Trophoblast cell (in vitro differentiated cells and primary cell): ENCODE measurements at regions not wholly inside any gene's neighbourhood (a gene's known extent, or its start where the extent isn't known, plus 50 kb on each side); places are given as distances from the start of the nearest gene placed in this dataset.

Source experiments
- DNase-seq, 2 donors: peaks; one replicate each; pipeline ENCODE4 v3.0.0-alpha.2; 2016
- H2AFZ ChIP-seq: 2 replicates; pipeline ENCODE4 v1.6.1; 2013; ENCODE audit warnings: low read length, moderate library complexity, mild to moderate bottlenecking; ENCODE audit not compliant: insufficient read depth, poor library complexity
- H2AK5ac ChIP-seq: 2 replicates; pipeline ENCODE4 v1.6.1; 2013; ENCODE audit warnings: mild to moderate bottlenecking, low read length
- H2BK120ac ChIP-seq: 2 replicates; pipeline ENCODE4 v1.6.1; 2013; ENCODE audit warnings: low read length, mild to moderate bottlenecking, moderate library complexity; ENCODE audit not compliant: insufficient read depth, poor library complexity
- H2BK12ac ChIP-seq: 2 replicates; pipeline ENCODE4 v1.6.1; 2013; ENCODE audit warnings: mild to moderate bottlenecking, low read length, moderate library complexity
- H2BK5ac ChIP-seq: 2 replicates; pipeline ENCODE4 v1.6.1; 2013; ENCODE audit warnings: low read length, low read depth, moderate library complexity, mild to moderate bottlenecking; ENCODE audit not compliant: poor library complexity
- H3K14ac ChIP-seq: 2 replicates; pipeline ENCODE4 v1.6.1; 2013; ENCODE audit warnings: mild to moderate bottlenecking, low read length
- H3K18ac ChIP-seq: 2 replicates; pipeline ENCODE4 v1.6.1; 2013; ENCODE audit warnings: mild to moderate bottlenecking, low read length
- H3K23ac ChIP-seq: 2 replicates; pipeline ENCODE4 v1.6.1; 2013; ENCODE audit warnings: low read length
- H3K27ac ChIP-seq: 2 replicates; pipeline ENCODE4 v1.5.1; 2013; ENCODE audit warnings: low read depth, mild to moderate bottlenecking, inconsistent platforms, low read length, moderate library complexity
- H3K27me3 ChIP-seq: 2 replicates; pipeline ENCODE4 v1.6.1; 2013; ENCODE audit warnings: inconsistent platforms, mild to moderate bottlenecking, low read length, moderate library complexity; ENCODE audit not compliant: insufficient read depth
- H3K36me3 ChIP-seq, 2 experiments: 1 replicate in 1 of 2; 2 replicates in 1 of 2; pipeline ENCODE4 v1.6.1; 2013; ENCODE audit warnings: low read length in 2 of 2, mild to moderate bottlenecking in 2 of 2, moderate library complexity in 1 of 2; ENCODE audit not compliant: insufficient read depth in 2 of 2, control insufficient read depth in 1 of 2
- H3K4ac ChIP-seq: 2 replicates; pipeline ENCODE4 v1.6.1; 2013; ENCODE audit warnings: low read depth, mild to moderate bottlenecking, low read length, moderate library complexity
- H3K4me1 ChIP-seq, 2 experiments: 1 replicate in 1 of 2; 2 replicates in 1 of 2; pipeline ENCODE4 v1.6.1; 2013; ENCODE audit warnings: low read length in 2 of 2, mild to moderate bottlenecking in 2 of 2, moderate library complexity in 1 of 2; ENCODE audit not compliant: insufficient read depth in 2 of 2, control insufficient read depth in 1 of 2
- H3K4me2 ChIP-seq: 2 replicates; pipeline ENCODE4 v1.6.1; 2013; ENCODE audit warnings: inconsistent platforms, mild to moderate bottlenecking, low read length, moderate library complexity
- H3K4me3 ChIP-seq: 2 replicates; pipeline ENCODE4 v1.5.1; 2013; ENCODE audit warnings: mild to moderate bottlenecking, low read depth, low read length, inconsistent platforms
- H3K79me1 ChIP-seq: one replicate; pipeline ENCODE4 v1.6.1; 2013; ENCODE audit warnings: low read length
- H3K79me2 ChIP-seq: 2 replicates; pipeline ENCODE4 v1.6.1; 2013; ENCODE audit warnings: low read length, mild to moderate bottlenecking; ENCODE audit not compliant: control insufficient read depth, insufficient read depth, poor library complexity
- H3K9ac ChIP-seq: 2 replicates; pipeline ENCODE4 v1.6.1; 2013; ENCODE audit warnings: mild to moderate bottlenecking, low read length
- H3K9me3 ChIP-seq: 2 replicates; pipeline ENCODE4 v1.6.1; 2013; ENCODE audit warnings: low read depth, mild to moderate bottlenecking, control low read depth, inconsistent platforms, low read length; ENCODE audit not compliant: insufficient read depth
- H4K12ac ChIP-seq: 2 replicates; pipeline ENCODE4 v1.6.1; 2013; ENCODE audit warnings: low read depth, mild to moderate bottlenecking, low read length, moderate library complexity
- H4K8ac ChIP-seq: 2 replicates; pipeline ENCODE4 v1.6.1; 2013; ENCODE audit warnings: low read depth, mild to moderate bottlenecking, low read length, moderate library complexity
- H4K91ac ChIP-seq: one replicate; pipeline ENCODE4 v1.6.1; 2013; ENCODE audit warnings: low read depth, mild to moderate bottlenecking, low read length, moderate library complexity
- WGBS: extraction: QIAGEN DNeasy Blood & Tissue Kit; methylation state at CpG from one replicate; pipeline ENCODE4 v1.1.7; 2013; ENCODE audit warnings: missing lambda C conversion rate; ENCODE audit not compliant: insufficient read length, insufficient coverage; ENCODE audit errors: extremely low coverage; 5-methylcytosine and 5-hydroxymethylcytosine counted together

DNA sequence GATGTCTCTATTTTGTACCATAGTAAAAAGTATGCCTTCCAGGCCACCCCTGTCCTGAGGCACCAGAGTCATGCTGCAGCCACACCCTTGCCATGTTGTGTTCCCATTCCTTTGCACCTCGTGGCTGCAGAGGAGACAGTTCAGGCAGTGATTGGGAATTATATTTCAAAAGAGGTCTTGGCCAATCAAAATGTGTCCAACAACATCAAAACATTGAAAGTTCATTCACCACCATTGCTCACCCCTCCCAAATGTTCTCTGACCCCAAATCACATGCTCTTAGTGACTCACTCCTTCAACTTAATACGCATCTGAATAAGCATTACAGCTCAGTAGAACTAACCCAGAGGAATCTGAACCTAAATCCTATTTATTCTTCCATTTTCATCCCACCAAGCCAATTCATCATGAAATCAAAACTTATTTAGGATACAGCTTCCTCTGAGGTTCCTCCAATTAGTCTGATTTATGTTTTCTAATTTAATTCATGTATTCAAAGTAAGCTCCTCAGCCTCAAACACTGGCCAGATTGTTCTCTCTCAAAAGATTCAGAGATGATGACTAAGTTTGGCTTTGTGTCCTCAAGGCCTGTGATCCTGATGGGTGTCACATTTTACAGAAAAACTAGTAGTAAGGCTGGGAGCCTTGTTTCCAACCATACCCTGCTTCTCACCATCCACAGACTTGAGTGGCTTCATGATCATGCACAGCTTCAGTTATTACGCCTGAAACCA lies 323.2 kb upstream of the INTU start:
- Histone ChIP-seq H3K4me3 (no peak overlapping the region), H3K4ac (no peak overlapping the region), H3K4me1 (no peaks in the 10 kb centered on the region), H4K8ac (no peak overlapping the region), H2AK5ac (no peak overlapping the region), H3K18ac (no peak overlapping the region), H3K4me2 (no peak overlapping the region), H2BK5ac (no peak overlapping the region), H3K79me2 (no peaks in the 10 kb centered on the region), H3K14ac (no peak overlapping the region), H4K12ac (no peak overlapping the region), H3K36me3 (no peaks in the 10 kb centered on the region), H2BK12ac (no peak overlapping the region), H2AFZ (no peak overlapping the region), H3K9me3 (no peaks in the 10 kb centered on the region), H3K27me3 (no peaks in the 10 kb centered on the region), H2BK120ac (no peak overlapping the region), H3K79me1 (no peaks in the 10 kb centered on the region), H3K23ac (no peak overlapping the region), H3K9ac (no peak overlapping the region), H4K91ac (no peak overlapping the region), H3K27ac (no peak overlapping the region)
- DNase-seq = no peak
- WGBS = no CpG with 5 or more reads among the region's 3 CpGs

DNA sequence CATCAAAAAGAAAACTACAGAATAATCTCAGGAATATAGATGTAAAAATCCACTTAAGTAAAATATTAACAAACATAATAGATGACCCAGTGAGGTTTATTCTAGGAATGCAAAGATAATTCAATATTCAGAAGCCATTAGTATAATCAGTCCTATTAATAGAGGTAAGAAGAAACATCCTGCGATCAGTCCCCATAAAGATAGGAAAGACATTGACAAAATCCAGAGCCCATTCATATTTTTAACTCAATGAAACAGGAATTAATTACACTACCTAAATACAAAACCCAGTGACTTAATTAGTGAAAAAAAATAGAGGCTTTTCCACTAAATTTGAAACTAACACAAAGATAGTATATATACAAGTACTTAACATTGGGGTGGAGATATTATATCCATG lies 321.4 kb upstream of the INTU start:
- H3K79me2 ChIP-seq = no peaks in the 10 kb centered on the region
- H3K23ac ChIP-seq = no peak overlapping the region
- no peak overlapping the region for H2AFZ ChIP-seq
- H3K4me3 ChIP-seq = no peak overlapping the region
- no CpG with 5 or more reads among the region's 1 CpG for WGBS
- H4K12ac ChIP-seq = no peak overlapping the region
- H3K4ac ChIP-seq = no peak overlapping the region
- no peak for DNase-seq
- no peak overlapping the region for H2BK5ac ChIP-seq
- H2AK5ac ChIP-seq = no peak overlapping the region
- H3K4me2 ChIP-seq = no peak overlapping the region
- no peak overlapping the region for H3K14ac ChIP-seq
- no peak overlapping the region for H4K91ac ChIP-seq
- no peak overlapping the region for H2BK12ac ChIP-seq
- no peaks in the 10 kb centered on the region for H3K9me3 ChIP-seq
- no peak overlapping the region for H2BK120ac ChIP-seq
- no peak overlapping the region for H3K27ac ChIP-seq
- H3K18ac ChIP-seq = no peak overlapping the region
- H3K79me1 ChIP-seq = no peaks in the 10 kb centered on the region
- no peak overlapping the region for H4K8ac ChIP-seq
- no peak overlapping the region for H3K9ac ChIP-seq
- no peaks in the 10 kb centered on the region for H3K27me3 ChIP-seq
- H3K4me1 ChIP-seq = no peaks in the 10 kb centered on the region
- H3K36me3 ChIP-seq = no peaks in the 10 kb centered on the region

DNA sequence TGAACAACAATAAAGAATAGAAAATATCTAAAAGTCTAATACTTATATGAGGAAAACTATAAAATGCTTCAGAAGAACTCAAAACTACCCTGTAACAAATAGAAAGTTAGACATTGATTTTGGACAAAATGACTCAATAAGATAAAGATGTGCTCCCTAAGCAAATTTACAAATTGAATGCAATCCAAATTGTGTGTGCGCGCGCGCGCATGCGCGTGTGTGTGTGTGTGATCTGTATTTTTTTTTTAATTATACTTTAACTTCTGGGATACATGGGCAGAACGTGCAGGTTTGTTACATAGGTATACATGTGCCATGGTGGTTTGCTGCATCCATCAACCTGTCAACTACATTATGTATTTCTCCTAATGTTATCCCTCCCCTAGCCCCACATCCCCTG lies 320.8 kb upstream of the INTU start:
- H4K8ac ChIP-seq = no peak overlapping the region

DNA sequence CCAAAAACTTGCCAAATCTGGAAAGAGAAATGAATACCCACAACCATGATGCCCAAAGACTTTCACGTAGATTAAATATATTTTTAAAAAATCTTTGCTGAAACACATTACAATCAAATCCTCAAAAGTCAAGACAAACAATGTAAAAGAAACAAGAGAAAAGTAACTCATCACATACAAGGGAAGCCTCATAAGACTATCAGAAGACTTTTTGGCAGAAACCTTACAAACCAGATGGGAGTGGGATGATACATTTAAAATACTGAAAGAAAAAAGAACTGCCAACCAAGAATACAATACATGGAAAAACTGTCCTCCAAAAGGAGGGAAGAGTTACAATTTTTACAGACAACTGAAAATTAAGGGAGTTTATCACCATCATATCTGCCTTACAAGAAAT lies 319.0 kb upstream of the INTU start:
- H3K9me3 ChIP-seq = no peaks in the 10 kb centered on the region
- H3K23ac ChIP-seq = no peak overlapping the region
- H3K4me2 ChIP-seq = no peak overlapping the region
- no peaks in the 10 kb centered on the region for H3K27me3 ChIP-seq
- H3K4ac ChIP-seq = no peak overlapping the region
- H2AFZ ChIP-seq = no peak overlapping the region
- H4K12ac ChIP-seq = no peak overlapping the region
- no peak for DNase-seq
- H3K79me2 ChIP-seq = no peaks in the 10 kb centered on the region
- no CpG with 5 or more reads among the region's 1 CpG for WGBS
- H2BK120ac ChIP-seq = no peak overlapping the region
- H2AK5ac ChIP-seq = no peak overlapping the region
- H2BK12ac ChIP-seq = no peak overlapping the region
- no peak overlapping the region for H4K91ac ChIP-seq
- H2BK5ac ChIP-seq = no peak overlapping the region
- H3K27ac ChIP-seq = no peak overlapping the region
- H3K18ac ChIP-seq = no peak overlapping the region
- H3K79me1 ChIP-seq = no peaks in the 10 kb centered on the region
- H3K4me3 ChIP-seq = no peak overlapping the region
- no peak overlapping the region for H3K14ac ChIP-seq
- H3K4me1 ChIP-seq = no peaks in the 10 kb centered on the region
- no peaks in the 10 kb centered on the region for H3K36me3 ChIP-seq
- no peak overlapping the region for H3K9ac ChIP-seq
- no peak overlapping the region for H4K8ac ChIP-seq

More for the DNA sequence above, 320.8 kb upstream of the INTU start:
- H3K18ac ChIP-seq = no peak overlapping the region
- no peak overlapping the region for H2BK120ac ChIP-seq
- H3K14ac ChIP-seq = no peak overlapping the region
- H3K27ac ChIP-seq = no peak overlapping the region
- H2AK5ac ChIP-seq = no peak overlapping the region
- no peaks in the 10 kb centered on the region for H3K79me1 ChIP-seq
- no peaks in the 10 kb centered on the region for H3K4me1 ChIP-seq
- WGBS = no CpG with 5 or more reads among the region's 8 CpGs
- H4K12ac ChIP-seq = no peak overlapping the region
- no peaks in the 10 kb centered on the region for H3K36me3 ChIP-seq
- no peaks in the 10 kb centered on the region for H3K9me3 ChIP-seq
- H3K4me3 ChIP-seq = no peak overlapping the region
- H3K79me2 ChIP-seq = no peaks in the 10 kb centered on the region
- no peak overlapping the region for H4K91ac ChIP-seq
- H3K4ac ChIP-seq = no peak overlapping the region
- no peak for DNase-seq
- H3K23ac ChIP-seq = no peak overlapping the region
- H2AFZ ChIP-seq = no peak overlapping the region
- H3K9ac ChIP-seq = no peak overlapping the region
- no peak overlapping the region for H2BK5ac ChIP-seq
- no peaks in the 10 kb centered on the region for H3K27me3 ChIP-seq
- no peak overlapping the region for H2BK12ac ChIP-seq
- H3K4me2 ChIP-seq = no peak overlapping the region
